GM19240 (cell line): ENCODE measurements at regions not wholly inside any gene's neighbourhood (a gene's known extent, or its start where the extent isn't known, plus 50 kb on each side); places are given as distances from the start of the nearest gene placed in this dataset.
"Not testable (repeated sequence)": the region's sequence is repeated elsewhere in the genome, so short reads cannot be mapped to it uniquely, and the experiment has no call there.

Experiments
- DNase-seq: peaks from one replicate; pipeline ENCODE4 v3.0.0; 2011; ENCODE audit warnings: low spot score; ENCODE audit not compliant: insufficient read length

DNA sequence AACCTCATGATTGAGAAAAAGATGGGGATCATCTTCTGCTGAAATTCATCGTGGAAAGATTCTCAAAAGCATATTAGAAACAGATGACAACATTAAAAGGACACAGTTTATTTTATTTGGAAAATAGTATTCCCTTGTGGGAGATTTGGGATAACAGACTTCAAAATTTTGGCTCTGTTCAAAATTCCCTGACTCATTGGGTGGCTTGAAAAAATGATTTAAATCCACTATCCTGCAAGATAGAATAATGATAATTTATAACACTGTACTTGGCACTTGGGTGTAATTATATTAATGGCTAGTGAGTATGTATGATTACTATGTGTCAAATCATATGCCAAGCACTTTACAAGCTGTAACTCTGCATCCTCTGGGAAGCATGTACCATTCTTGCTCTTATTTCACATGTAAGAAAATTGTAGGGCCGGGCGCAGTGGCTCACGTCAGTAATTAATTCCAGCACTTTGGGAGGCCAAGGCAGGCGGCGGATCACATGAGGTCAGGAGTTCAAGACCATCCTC lies 128.8 kb downstream of the LMNTD1 start:
- no peak for DNase-seq

DNA sequence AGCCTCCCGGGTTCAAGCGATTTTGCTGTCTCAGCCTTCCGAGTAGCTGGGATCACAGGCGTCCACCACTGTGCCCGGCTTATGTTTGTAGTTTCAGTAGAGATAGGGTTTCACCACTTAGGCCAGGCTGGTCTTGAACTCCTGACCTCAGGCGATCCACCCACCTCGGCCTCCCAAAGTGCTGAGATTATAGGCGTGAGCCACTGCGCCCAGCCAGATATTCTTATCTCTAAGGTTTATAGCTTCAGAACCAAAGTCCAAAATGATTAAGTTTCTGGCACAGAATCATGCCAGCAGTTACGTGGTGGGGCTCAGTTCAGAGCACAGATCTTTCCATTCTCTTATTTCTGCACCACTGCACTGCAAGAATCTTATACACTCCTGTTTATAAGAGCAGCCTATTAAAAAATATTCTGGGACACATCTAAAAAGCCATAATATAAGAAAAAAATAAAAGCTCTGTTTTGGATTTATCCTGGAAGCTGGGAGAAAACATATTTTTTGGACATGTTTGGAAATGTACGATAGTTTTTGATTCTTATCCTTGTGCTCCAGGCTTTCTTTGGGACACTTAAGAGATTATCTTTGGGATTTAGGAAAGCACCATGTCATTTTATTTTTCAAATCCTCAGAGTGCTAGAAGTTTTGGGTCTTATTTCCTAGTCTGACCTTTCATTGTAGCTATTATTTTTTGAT lies 129.6 kb downstream of the LMNTD1 start:
- DNase-seq, result no peak

DNA sequence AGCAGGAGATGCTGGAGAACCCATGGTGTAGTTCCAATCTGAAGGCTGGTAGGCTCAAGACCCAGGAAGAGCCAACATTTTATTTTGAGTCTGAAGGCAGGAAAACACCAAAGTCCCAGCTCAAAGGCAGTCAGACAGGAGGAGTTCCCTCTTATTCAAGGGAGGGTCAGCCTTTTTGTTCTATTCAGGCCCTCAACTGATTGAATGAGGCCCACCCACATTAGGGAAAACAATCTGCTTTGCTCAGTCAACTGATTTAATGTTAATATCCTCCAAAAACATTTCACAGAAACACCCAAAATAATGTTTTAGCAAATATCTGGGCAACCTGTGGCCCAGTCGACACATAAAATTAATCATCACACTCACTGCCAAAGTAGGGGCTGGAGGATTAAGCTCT lies 130.8 kb downstream of the LMNTD1 start:
- DNase-seq, result no peak

DNA sequence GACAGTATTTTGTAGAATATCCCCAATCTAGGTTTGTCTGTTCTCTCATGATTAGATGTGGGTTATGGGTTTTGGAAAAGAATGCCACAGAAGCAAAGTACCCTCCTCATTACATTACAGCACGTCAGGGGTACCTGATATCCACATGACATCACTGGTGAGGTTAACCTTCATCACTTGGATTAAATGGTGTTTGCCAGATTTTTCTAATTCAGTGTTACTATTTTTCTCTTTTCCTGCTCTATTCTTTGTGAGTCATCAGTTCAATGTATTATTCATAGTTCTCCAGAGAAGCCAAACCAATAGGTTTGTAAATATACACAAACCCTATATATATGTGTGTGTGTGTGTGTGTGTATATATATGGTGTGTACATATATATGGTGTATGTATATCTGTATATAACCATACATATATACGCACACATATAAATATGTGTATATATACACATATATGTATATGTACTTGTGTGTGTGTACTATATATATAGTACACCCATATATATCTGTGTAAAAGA lies 131.4 kb downstream of the LMNTD1 start:
- no peak for DNase-seq

DNA sequence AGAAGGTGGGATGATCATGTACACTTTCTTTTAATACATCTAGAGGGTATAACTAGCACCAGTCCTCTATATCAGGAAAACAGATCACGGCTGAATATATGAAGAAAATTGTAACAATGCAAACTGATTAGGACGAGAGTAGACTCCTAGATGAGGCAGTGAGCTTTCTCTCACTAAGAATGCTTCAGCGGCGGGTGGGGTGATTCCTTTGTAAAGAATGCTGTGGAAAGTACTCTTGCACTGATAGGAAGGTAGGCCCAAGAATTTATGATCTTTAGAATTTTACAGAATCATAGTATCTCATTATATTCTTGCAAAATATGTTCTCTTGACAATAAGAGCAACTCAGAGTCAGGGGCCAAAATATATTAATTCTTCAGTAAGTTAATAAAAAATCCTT lies 133.0 kb downstream of the LMNTD1 start:
- no peak for DNase-seq

DNA sequence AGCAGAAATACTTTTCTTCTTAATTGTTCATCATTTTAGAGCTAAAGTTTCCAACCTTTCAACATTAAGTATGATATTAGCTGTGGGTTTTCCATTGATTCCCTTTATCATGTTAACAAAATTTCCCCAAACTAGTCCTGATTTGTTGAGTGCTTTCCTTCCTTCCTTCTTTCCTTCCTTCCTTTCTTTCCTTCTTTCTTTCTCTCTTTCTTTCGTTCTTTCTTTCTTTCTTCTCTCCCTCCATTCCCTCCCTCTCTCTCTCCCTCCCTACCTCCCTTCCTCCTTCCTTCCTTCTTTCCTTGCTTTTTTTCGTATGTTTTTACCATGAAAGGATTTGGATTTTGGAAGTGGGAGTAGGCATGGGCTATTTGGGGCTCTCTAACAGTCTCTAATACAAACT lies 133.5 kb downstream of the LMNTD1 start:
- no peak for DNase-seq

DNA sequence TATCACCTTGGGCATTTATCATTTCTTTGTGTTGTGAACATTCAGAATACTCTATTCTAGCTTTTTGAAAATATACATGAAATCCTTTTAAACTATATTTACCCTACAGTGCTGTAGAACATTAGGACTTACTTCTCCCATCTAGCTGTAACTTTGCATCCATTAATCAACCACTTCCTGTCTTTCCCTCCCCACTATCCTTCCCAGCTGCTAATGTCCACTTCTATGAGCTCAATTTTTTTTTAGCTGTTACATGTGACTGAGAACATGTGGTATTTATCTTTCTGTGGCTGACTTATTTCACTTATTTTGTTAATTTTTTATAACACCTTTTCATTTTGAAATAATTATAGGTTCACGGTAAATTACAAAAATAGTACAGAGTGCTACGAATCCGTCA lies 136.0 kb downstream of the LMNTD1 start:
- DNase-seq, result no peak

DNA sequence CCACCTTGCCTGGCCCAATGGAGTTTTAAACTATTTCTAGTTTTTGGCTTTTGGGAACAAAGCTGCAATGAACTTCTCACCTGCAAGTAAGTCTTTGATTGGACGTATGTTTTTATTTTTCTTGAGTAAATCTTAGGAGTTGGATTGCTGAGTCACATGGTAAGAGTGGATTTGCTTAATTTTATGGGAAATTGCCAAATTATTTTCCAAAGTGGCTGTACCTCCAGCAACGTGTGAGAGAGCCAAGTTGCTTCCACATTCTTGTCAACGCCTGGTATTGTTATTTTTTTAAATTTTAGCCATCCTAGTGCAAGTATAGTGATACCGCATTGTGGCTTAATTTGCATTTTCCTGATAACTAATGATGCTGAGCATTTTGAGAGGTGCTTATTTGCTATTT lies 136.6 kb downstream of the LMNTD1 start:
- no peak for DNase-seq

DNA sequence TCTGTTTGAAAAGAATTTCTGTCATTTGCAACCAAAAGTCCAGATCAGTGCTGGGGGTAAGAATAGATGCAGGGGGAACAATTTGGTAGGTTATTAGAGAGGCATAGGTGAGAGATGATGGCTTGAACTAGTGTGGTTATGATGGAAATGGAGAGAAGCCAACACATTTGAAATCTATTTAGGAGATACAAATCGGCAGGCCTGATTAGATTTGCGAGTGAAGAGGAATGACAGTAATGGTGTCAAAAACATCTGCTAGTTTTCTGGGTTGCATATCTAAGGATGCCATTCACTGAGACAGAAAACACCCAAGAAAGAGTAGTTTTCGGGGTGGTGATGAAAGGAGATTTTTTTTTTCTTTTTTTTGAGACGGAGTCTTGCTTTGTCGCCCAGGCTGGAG lies 138.1 kb downstream of the LMNTD1 start:
- no peak for DNase-seq

DNA sequence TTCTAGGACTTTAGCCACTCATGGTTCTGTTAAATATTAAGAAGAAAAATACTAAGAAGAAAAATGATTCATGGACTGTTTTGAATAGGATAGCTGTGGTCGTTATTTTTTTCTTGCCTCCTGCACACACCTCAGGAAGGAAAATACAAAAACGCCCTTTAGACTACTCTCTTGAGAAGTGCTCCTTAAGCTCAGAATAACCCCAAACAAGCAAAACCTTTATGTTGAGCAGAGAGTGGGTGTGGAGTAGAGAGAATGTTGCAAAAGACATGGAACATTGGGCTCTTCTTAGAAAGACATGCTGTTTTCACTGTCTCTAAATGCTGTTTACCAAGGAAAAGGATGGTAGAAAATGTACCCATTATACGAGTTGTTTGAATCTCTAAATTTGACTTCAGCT lies 140.3 kb downstream of the LMNTD1 start:
- DNase-seq, result no peak

DNA sequence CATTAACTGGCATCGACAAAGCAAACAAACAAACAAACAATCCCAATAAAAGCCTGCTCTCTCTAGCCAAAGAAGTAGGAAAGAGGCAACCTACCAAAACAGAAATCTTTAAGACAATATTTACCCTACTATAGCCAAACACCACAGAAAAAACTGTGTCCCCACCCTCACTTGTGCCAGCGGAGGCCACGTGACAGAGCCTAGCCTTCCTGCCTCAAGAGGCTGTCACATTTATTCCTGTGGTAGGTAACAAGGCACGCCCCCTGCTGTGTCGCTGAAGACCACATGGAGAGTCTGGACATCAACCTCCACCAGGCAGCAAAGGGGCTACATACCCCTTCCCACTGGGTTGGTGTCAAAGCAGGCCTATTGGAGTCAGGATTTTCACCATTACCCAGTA lies 148.1 kb downstream of the LMNTD1 start:
- no peak for DNase-seq

DNA sequence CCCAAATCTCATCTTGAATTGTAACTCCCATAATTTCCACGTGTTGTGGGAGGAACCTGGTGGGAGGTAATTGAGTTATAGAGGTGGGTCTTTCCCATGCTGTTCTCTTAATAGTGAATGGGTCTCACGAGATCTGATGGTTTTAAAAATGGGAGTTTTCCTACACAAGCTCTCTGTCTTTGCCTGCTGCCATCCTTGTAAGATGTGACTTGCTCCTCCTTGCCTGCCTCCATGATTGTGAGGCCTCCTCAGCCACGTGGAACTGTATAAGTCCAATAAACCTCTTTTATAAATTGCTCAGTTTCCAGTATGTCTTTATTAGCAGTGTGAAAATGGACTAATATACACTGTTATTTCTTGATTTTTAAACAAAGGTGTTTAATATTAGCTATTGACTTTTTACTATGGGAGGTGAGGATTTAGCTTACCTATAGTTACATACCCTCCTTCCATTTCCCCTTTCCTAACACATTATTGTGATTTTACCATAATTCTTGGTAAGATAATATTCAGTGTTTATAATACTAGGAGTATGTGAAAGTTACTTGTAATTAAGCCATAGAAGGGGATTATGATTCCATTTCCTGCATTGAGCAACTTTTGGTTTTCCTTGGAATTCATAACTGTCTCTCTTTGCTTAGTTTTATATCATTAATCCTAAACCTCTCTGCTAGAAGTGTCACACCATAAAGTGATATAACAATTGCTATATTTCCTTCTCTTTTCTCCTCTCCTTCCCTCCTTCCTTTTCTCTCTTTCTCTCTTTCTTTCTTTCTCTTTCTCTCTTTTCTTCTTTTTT lies 151.0 kb upstream of the KRAS start:
- DNase-seq, result no peak

DNA sequence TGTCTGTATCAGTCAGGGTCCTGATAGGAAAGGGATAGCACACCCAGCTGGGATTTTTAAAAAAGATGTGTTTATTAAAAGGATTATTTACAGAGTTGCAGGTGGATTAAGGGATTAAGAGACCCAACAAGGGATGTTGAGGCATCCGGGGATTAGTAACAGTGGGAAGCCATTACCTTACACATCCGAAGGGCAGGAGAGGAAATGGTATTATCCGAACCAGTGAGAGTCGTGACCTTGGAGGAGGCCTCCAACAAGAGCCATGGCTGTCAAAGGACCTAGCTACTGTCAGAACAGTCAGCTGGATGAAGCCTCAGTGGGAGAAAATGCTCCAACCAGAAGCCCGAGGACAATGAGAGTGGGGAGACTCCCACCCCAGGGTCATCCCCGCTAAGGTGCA lies 146.3 kb upstream of the KRAS start:
- no peak for DNase-seq

DNA sequence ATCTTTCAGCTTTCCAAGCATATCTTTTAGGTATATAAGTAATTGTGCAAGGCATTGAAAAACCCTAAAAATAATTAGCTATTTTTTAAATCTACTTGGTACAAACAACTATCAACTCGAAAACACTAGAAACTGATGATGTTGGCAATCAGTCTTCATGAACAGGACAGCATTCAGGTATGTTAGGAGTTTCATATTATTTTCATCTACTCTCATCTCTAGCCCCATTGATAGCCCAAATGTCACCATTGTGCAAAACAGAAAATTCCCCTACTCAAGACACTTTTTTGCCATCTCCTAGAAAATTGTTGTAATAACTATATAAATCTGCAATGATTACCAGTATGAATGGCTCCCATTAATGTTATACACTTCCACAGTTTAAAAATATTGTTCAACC lies 144.5 kb upstream of the KRAS start:
- no peak for DNase-seq

DNA sequence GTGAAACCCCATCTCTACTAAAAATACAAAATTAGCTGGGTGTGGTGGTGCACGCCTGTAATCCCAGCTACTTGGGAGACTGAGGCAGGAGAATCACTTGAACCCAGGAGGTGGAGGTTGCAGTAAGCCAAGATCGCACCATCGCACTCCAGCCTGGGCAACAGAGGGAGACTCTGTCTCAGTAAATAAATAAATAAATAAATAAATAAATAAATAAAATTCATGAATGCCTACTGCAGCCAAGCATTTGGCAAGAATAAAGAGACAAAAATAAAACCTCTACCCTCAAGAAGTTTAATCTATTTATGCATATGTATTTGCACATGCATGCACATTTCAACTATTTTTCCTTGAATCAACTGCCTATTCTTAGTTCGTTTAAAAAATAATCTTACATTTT lies 144.0 kb upstream of the KRAS start:
- DNase-seq, result not testable (repeated sequence)

DNA sequence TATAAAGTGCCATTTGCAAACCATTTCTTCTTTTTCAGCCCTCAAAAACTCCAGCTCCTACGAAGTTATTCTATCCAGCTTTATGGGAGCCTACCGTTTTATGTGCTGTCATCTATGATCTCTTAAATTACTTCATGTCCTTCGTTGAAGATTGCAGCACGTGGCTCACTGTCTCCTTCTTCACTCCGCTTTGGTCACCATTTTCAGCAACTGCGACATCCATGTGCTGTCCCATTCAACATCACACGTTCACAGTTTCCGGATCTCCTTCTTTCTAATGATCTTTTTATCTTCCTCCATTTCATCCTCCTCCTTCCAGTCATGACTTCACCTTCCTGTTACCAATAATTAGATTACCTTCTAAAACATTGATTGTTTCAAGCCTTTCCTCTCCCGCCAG lies 143.3 kb upstream of the KRAS start:
- DNase-seq, result no peak

DNA sequence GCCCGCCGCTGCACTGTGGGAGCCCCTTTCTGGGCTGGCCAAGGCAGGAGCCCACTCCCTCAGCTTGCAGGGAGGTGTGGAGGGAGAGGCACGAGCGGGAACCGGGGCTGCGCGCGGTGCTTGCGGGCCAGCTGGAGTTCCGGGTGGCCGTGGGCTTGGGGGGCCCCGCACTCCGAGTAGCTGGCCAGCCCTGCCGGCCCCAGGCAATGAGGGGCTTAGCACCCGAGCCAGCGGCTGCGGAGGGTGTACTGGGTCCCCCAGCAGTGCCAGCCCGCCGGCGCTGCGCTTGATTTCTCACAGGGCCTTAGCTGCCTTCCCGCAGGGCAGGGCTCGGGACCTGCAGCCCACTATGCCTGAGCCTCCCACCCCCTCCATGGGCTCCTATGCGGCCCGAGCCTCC lies 140.6 kb upstream of the KRAS start:
- not testable (repeated sequence) for DNase-seq

DNA sequence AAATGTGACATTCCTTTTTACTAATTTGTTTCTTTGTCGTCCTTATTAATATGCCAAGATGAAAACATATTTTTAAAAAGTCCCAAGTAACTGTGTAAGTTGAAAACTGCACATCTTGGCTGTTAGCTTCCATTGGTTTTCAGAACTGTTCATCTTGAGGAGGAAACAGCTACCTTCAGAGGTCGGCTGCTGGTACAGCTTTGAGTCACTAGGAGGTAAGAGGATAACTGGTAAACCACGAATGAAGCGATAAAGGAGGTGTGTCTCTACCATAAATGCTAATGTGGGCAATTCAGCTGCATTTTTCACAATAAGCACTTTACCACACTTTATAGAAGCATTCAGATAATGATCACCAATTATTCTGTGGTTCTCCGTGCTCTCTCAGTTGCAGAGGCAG lies 137.5 kb upstream of the KRAS start:
- DNase-seq, result no peak

DNA sequence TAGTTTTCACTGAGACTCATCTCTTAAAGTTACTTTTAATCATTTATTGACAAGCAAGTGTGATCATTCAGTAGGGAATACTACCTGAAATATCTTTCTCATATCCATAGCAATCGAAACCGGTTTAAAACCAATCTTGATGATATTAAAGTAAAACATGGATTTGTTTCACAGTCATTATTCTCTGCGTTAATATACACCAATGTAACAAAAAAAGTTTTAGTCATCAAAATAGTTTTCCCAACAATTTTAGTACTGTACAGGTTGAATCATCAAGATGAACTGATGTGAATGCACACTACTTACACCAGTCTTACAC lies 137.0 kb upstream of the KRAS start:
- DNase-seq, result no peak

DNA sequence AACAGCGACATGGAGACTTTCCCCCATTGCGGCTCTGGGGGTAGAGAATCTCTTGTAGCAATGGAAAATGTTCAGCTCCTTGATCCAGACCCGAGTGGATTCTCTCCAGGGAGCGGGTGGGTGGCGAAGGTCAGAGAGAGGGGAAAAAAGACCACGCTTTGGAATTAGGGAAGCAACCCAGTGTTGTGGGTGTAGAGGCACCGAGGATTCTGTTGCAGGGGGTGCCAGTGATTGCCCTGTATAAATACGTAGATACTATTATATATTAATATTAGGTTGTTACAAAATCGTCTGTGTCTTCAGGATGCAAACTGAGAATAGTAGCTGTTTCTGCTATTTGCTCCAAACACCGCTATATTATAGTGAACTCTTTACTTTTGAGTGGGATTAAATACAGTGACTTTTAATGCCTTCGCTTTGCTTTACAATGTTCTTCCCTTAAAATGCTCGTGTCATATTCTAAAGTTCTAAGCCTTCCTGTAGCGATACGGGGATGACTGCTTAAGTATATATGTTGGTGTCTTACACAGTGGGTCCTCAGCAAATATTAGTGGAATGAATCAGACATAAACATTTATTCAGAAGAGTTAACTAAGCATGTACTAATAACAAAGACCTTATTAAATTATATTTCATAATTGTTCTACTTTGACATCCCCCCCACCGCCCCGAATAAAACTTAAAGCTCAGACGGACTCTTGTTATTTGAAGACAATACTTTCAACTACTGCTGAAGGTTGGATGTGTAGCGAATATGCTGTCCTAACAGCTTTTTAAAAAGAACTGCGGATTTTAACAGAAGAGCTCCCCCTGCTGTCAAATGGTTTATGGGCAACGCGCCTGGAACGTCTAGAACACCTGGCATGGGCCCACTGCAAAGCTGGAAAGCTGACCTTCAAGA lies 136.4 kb upstream of the KRAS start:
- peak; percentile 43 for DNase-seq

DNA sequence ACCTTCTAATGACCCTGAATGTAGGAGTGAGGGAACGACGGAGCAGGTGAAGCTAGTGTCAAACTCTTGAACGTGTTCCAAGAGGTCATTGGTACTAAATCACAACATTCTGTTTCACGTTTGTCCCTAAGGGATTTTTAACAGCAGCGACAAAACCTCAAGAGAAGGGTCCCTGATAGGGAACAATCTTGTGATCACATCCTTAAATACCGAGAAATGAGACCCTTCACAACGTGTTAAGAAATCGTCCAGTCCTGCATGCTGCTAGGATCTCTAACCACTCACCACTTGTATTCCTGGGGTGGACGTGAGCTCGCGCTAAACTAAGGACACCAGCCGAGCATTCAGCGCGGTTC lies 134.1 kb upstream of the KRAS start:
- no peak for DNase-seq
